ENCODE measurements at regions not wholly inside any gene's neighbourhood (a gene's known extent, or its start where the extent isn't known, plus 50 kb on each side); places are given as distances from the start of the nearest gene placed in this dataset.
"Not testable (repeated sequence)": the region's sequence is repeated elsewhere in the genome, so short reads cannot be mapped to it uniquely, and the experiment has no call there.

- H3K4me1 Mint-ChIP-seq (ENCODE audit: unreplicated experiment), result no peaks in the 10 kb centered on the region
- peaks cover 8% of the 10 kb centered on the region for H3K9me3 Mint-ChIP-seq (ENCODE audit: unreplicated experiment)
- H3K36me3 Mint-ChIP-seq (ENCODE audit: low read depth, unreplicated experiment), result peaks cover 3% of the 10 kb centered on the region
- no peak overlapping the region for H3K27ac Mint-ChIP-seq (ENCODE audit: unreplicated experiment)
- TF ChIP-seq CTCF (IDR thresholded peaks at IDR 0.05; ENCODE audit: unreplicated experiment), result no peak
- H3K4me3 Mint-ChIP-seq (ENCODE audit: unreplicated experiment), result no peak overlapping the region
- H3K27me3 Mint-ChIP-seq (ENCODE audit: unreplicated experiment), result peaks cover 4% of the 10 kb centered on the region
- no peak for DNase-seq (ENCODE audit: low spot score)
These were observed 162.8 kb upstream of the ANKFN1 start for GRCh38 chr17:55990332-55991006.

GRCh38 chr17:55996826-55997225 lies 156.4 kb upstream of the ANKFN1 start:
- H3K9me3 Mint-ChIP-seq (ENCODE audit: unreplicated experiment), result peaks cover 8% of the 10 kb centered on the region
- no peaks in the 10 kb centered on the region for H3K4me1 Mint-ChIP-seq (ENCODE audit: unreplicated experiment)
- DNase-seq (ENCODE audit: low spot score), result no peak
- TF ChIP-seq CTCF (IDR thresholded peaks at IDR 0.05; ENCODE audit: unreplicated experiment), result no peak
- H3K27me3 Mint-ChIP-seq (ENCODE audit: unreplicated experiment), result no peaks in the 10 kb centered on the region
- H3K4me3 Mint-ChIP-seq (ENCODE audit: unreplicated experiment), result no peak overlapping the region
- no peak overlapping the region for H3K27ac Mint-ChIP-seq (ENCODE audit: unreplicated experiment)
- H3K36me3 Mint-ChIP-seq (ENCODE audit: low read depth, unreplicated experiment), result peaks cover 3% of the 10 kb centered on the region

- no peak overlapping the region for H3K27ac Mint-ChIP-seq (ENCODE audit: unreplicated experiment)
- H3K4me3 Mint-ChIP-seq (ENCODE audit: unreplicated experiment), result no peak overlapping the region
- H3K27me3 Mint-ChIP-seq (ENCODE audit: unreplicated experiment), result peaks cover 1% of the 10 kb centered on the region
- DNase-seq (ENCODE audit: low spot score), result no peak
- no peaks in the 10 kb centered on the region for H3K9me3 Mint-ChIP-seq (ENCODE audit: unreplicated experiment)
- peaks cover 6% of the 10 kb centered on the region for H3K36me3 Mint-ChIP-seq (ENCODE audit: low read depth, unreplicated experiment)
- no peak for TF ChIP-seq CTCF (IDR thresholded peaks at IDR 0.05; ENCODE audit: unreplicated experiment)
- no peaks in the 10 kb centered on the region for H3K4me1 Mint-ChIP-seq (ENCODE audit: unreplicated experiment)
These were observed 152.9 kb upstream of the ANKFN1 start for GRCh38 chr17:56000411-56000810.

- H3K36me3 Mint-ChIP-seq (ENCODE audit: low read depth, unreplicated experiment); DNase-seq (ENCODE audit: low spot score); H3K27ac Mint-ChIP-seq (ENCODE audit: unreplicated experiment); H3K4me1 Mint-ChIP-seq (ENCODE audit: unreplicated experiment); H3K4me3 Mint-ChIP-seq (ENCODE audit: unreplicated experiment); H3K9me3 Mint-ChIP-seq (ENCODE audit: unreplicated experiment); H3K27me3 Mint-ChIP-seq (ENCODE audit: unreplicated experiment): not testable (repeated sequence)
These were observed 150.6 kb upstream of the ANKFN1 start for GRCh38 chr17:56002656-56003055.

GRCh38 chr17:56009795-56010651 lies 143.3 kb upstream of the ANKFN1 start:
- H3K27me3 Mint-ChIP-seq (ENCODE audit: unreplicated experiment), result no peaks in the 10 kb centered on the region
- H3K27ac Mint-ChIP-seq (ENCODE audit: unreplicated experiment), result no peak overlapping the region
- DNase-seq (ENCODE audit: low spot score), result no peak

More at GRCh38 chr17:56009795-56010651, 143.3 kb upstream of the ANKFN1 start:
- H3K9me3 Mint-ChIP-seq (ENCODE audit: unreplicated experiment), result no peaks in the 10 kb centered on the region
- H3K4me1 Mint-ChIP-seq (ENCODE audit: unreplicated experiment), result no peaks in the 10 kb centered on the region
- TF ChIP-seq CTCF (IDR thresholded peaks at IDR 0.05; ENCODE audit: unreplicated experiment), result no peak
- H3K36me3 Mint-ChIP-seq (ENCODE audit: low read depth, unreplicated experiment), result no peaks in the 10 kb centered on the region
- no peak overlapping the region for H3K4me3 Mint-ChIP-seq (ENCODE audit: unreplicated experiment)

All from endothelial cell (in vitro differentiated cells).